CD4-positive, alpha-beta T cell treated with Interferon alpha-2 for 1 hour (primary cell): ENCODE measurements at regions not wholly inside any gene's neighbourhood (a gene's known extent, or its start where the extent isn't known, plus 50 kb on each side); places are given as distances from the start of the nearest gene placed in this dataset.

Source experiments
- DNase-seq, 2 donors: peaks; one replicate each; pipeline ENCODE4 v3.0.0-alpha.2; 2020 to 2022

- DNase-seq: no peak
Observed at GRCh38 chr6:95071464-95071863, 505.9 kb upstream of the MANEA start.

GRCh38 chr6:95078457-95078856 is 498.9 kb upstream of the MANEA start:
- no peak for DNase-seq

- DNase-seq: no peak
Observed at GRCh38 chr6:95081231-95081630, 496.1 kb upstream of the MANEA start.

- no peak for DNase-seq
Observed at GRCh38 chr6:95081949-95082348, 495.4 kb upstream of the MANEA start.

- DNase-seq: no peak
Observed at GRCh38 chr6:95083506-95083905, 493.8 kb upstream of the MANEA start.

GRCh38 chr6:95084867-95085266 is 492.5 kb upstream of the MANEA start:
- no peak for DNase-seq

- no peak for DNase-seq
Observed at GRCh38 chr6:95087394-95088097, 489.8 kb upstream of the MANEA start.

GRCh38 chr6:95091823-95092436 is 485.4 kb upstream of the MANEA start:
- DNase-seq: peak in 1 of 2 donors; percentile 9

- no peak for DNase-seq
Observed at GRCh38 chr6:95093154-95093553, 484.2 kb upstream of the MANEA start.

GRCh38 chr6:95094751-95095663 is 482.3 kb upstream of the MANEA start:
- DNase-seq: no peak

- DNase-seq: no peak
Observed at GRCh38 chr6:95095855-95096254, 481.5 kb upstream of the MANEA start.

- DNase-seq: no peak
Observed at GRCh38 chr6:95099410-95099809, 477.9 kb upstream of the MANEA start.

- DNase-seq: no peak
Observed at GRCh38 chr6:95109212-95109611, 468.1 kb upstream of the MANEA start.

GRCh38 chr6:95110767-95111166 is 466.6 kb upstream of the MANEA start:
- DNase-seq: no peak

- no peak for DNase-seq
Observed at GRCh38 chr6:95117236-95117635, 460.1 kb upstream of the MANEA start.

GRCh38 chr6:95119927-95120326 is 457.4 kb upstream of the MANEA start:
- DNase-seq: no peak

GRCh38 chr6:95120984-95121383 is 456.4 kb upstream of the MANEA start:
- DNase-seq: no peak

- no peak for DNase-seq
Observed at GRCh38 chr6:95127261-95127660, 450.1 kb upstream of the MANEA start.

- no peak for DNase-seq
Observed at GRCh38 chr6:95128439-95128838, 448.9 kb upstream of the MANEA start.

GRCh38 chr6:95128947-95129346 is 448.4 kb upstream of the MANEA start:
- DNase-seq: no peak

- no peak for DNase-seq
Observed at GRCh38 chr6:95133578-95133977, 443.8 kb upstream of the MANEA start.

GRCh38 chr6:95135182-95135581 is 442.2 kb upstream of the MANEA start:
- DNase-seq: no peak

- no peak for DNase-seq
Observed at GRCh38 chr6:95142101-95142500, 435.2 kb upstream of the MANEA start.
